K562 (cell line): ENCODE measurements at regions not wholly inside any gene's neighbourhood (a gene's known extent, or its start where the extent isn't known, plus 50 kb on each side); places are given as distances from the start of the nearest gene placed in this dataset.

Experiments
- ATAC-seq: fragments of 200-7000 bp; cut with Tn5 transposase; 3 replicates; pipeline ENCODE4 v1.9.1; 2020; ENCODE audit warnings: moderate library complexity
- BruUV-seq: library from RNA; stranded (reverse); fragments of 400-500 nt; replicated peaks from 2 replicates; lab custom pipeline; 2021; lab: Mats Ljungman, UMichigan
- CTCF ChIA-PET: fragments of 300-600 bp; formaldehyde crosslinking; extraction: SDS; loops from one replicate; lab custom pipeline; 2021; ENCODE audit warnings: low intra/inter-chr PET ratio; lab: Yijun Ruan, JAX
- POLR2A ChIA-PET: fragments of 300-600, 350-650 bp; sonication (Branson Sonifier 250); formaldehyde crosslinking; extraction: SDS; loops from one replicate; lab custom pipeline; 2021; ENCODE audit warnings: antibody characterized with exemption, inconsistent platforms; lab: Yijun Ruan, JAX
- DNase-seq, 4 experiments: peaks; one replicate each; pipeline versions ENCODE4 v3.0.0 to v3.0.0-alpha.2; 2011 to 2018; ENCODE audit warnings: low spot score in 3 of 4, mixed read lengths in 3 of 4; ENCODE audit errors: extremely low read depth in 1 of 4
- FAIRE-seq: peaks from 2 replicates; lab custom pipeline; 2011; peaks lifted over from hg19 to GRCh38; lab: Jason Lieb, UNC
- H2AFZ ChIP-seq: 2 replicates; pipeline ENCODE4 v1.6.0; 2011; ENCODE audit warnings: low read depth, low read length, control low read depth, inconsistent platforms
- H3K27ac ChIP-seq: fragments of 200-600 bp; 3 replicates; pipeline ENCODE4 v1.8.0; 2011; ENCODE audit warnings: low read depth, mild to moderate bottlenecking, control low read depth, inconsistent platforms, low read length, moderate library complexity, mixed read lengths; ENCODE audit errors: extremely low read depth
- H3K27me3 ChIP-seq, 2 experiments: fragments of 300-600 bp in 1 of 2; 2 replicates in 1 of 2; 3 replicates in 1 of 2; pipeline versions ENCODE4 v1.6.0 to v1.8.0; 2011; ENCODE audit warnings: inconsistent platforms in 2 of 2, low read length in 2 of 2, mild to moderate bottlenecking in 1 of 2, mixed read lengths in 1 of 2, moderate library complexity in 1 of 2; ENCODE audit not compliant: control insufficient read depth in 2 of 2, insufficient read depth in 2 of 2
- H3K36me3 ChIP-seq: fragments of 300-600 bp; 3 replicates; pipeline ENCODE4 v1.8.0; 2011; ENCODE audit warnings: mild to moderate bottlenecking, low read length, inconsistent platforms; ENCODE audit not compliant: control insufficient read depth, insufficient read depth
- H3K4me1 ChIP-seq, 2 experiments: fragments of 200-600 bp in 1 of 2; replicated peaks in 1 of 2; 2 replicates in 1 of 2; 3 replicates in 1 of 2; pipeline versions ENCODE4 v1.5.1 to v1.8.0; 2011; ENCODE audit warnings: inconsistent platforms in 2 of 2, low read length in 2 of 2, mild to moderate bottlenecking in 1 of 2, mixed read lengths in 1 of 2, moderate library complexity in 1 of 2; ENCODE audit not compliant: control insufficient read depth in 2 of 2, insufficient read depth in 2 of 2
- H3K4me2 ChIP-seq: 2 replicates; pipeline ENCODE4 v1.6.1; 2011; ENCODE audit warnings: low read length, control low read depth, inconsistent platforms, mixed read lengths; ENCODE audit not compliant: insufficient read depth
- H3K4me3 ChIP-seq: fragments of 200-600 bp; sonication (generic), shearing (Covaris generic); 2 replicates; pipeline ENCODE4 v1.5.1; 2016; ENCODE audit warnings: control low read depth, inconsistent platforms
- H3K79me2 ChIP-seq: fragments of 200-600 bp; 3 replicates; pipeline ENCODE4 v1.8.0; 2011; ENCODE audit warnings: low read length, inconsistent platforms; ENCODE audit not compliant: control insufficient read depth, insufficient read depth
- H3K9ac ChIP-seq, 2 experiments: 2 replicates each; pipeline versions ENCODE4 v1.6.0 to v1.6.1; 2011; ENCODE audit warnings: low read depth in 2 of 2, low read length in 2 of 2, control low read depth in 1 of 2, inconsistent platforms in 1 of 2, mild to moderate bottlenecking in 1 of 2, mixed read lengths in 1 of 2; ENCODE audit not compliant: insufficient read depth in 1 of 2
- H3K9me1 ChIP-seq: one replicate; pipeline ENCODE4 v1.6.0; 2011; ENCODE audit warnings: inconsistent platforms, mild to moderate bottlenecking, low read length, moderate library complexity; ENCODE audit not compliant: control insufficient read depth, insufficient read depth
- H3K9me3 ChIP-seq: replicated peaks from 2 replicates; pipeline ENCODE4 v1.5.1; 2011; ENCODE audit warnings: low read depth, low read length, inconsistent platforms; ENCODE audit not compliant: control insufficient read depth, insufficient read depth
- H4K20me1 ChIP-seq: replicated peaks from 2 replicates; pipeline ENCODE4 v1.6.1; 2011; ENCODE audit warnings: low read length, inconsistent platforms, mixed read lengths; ENCODE audit not compliant: control insufficient read depth, insufficient read depth
- EHMT2 ChIP-seq: fragments of 450-650 bp; IDR thresholded peaks from 2 replicates; pipeline ENCODE4 v1.6.1; 2018; ENCODE audit warnings: antibody characterized with exemption
- STAG1 ChIP-seq: sonication (generic); formaldehyde crosslinking; IDR thresholded peaks from 2 replicates; pipeline ENCODE4 v1.5.0; 2020; ENCODE audit warnings: missing genetic modification reagents, borderline replicate concordance
- STAT5B ChIP-seq: fragments of 250-450 bp; sonication (Bioruptor Pico); IDR thresholded peaks from 2 replicates; pipeline ENCODE4 v1.8.0; 2021; ENCODE audit warnings: mild to moderate bottlenecking, inconsistent platforms
- SUPT5H ChIP-seq: fragments of 450-650 bp; IDR thresholded peaks from 2 replicates; pipeline ENCODE4 v1.6.1; 2016
- THRAP3 ChIP-seq: fragments of 450-650 bp; IDR thresholded peaks from 2 replicates; pipeline ENCODE4 v1.6.1; 2016; ENCODE audit warnings: mild to moderate bottlenecking, inconsistent platforms, borderline replicate concordance
- ZNF431 ChIP-seq: sonication (generic); formaldehyde crosslinking; IDR thresholded peaks from 2 replicates; pipeline ENCODE4 v1.8.0; 2022; ENCODE audit warnings: mild to moderate bottlenecking, missing genetic modification reagents
- ZNF699 ChIP-seq: fragments of 250-450 bp; sonication (Bioruptor Pico); IDR thresholded peaks from 2 replicates; pipeline ENCODE4 v1.8.0; 2021; ENCODE audit warnings: mild to moderate bottlenecking, moderate library complexity; ENCODE audit not compliant: insufficient replicate concordance
- WGBS: fragments of 100-300 bp; shearing (Covaris generic); methylation state at CpG from one replicate; pipeline ENCODE4 v1.1.6; 2016; ENCODE audit warnings: low coverage, mixed read lengths; ENCODE audit not compliant: insufficient coverage; ENCODE audit errors: missing lambda C conversion rate; 5-methylcytosine and 5-hydroxymethylcytosine counted together
- in situ Hi-C: fragments of 300-500 bp; cut with MboI; formaldehyde crosslinking; loops from 4 replicates; pipeline ENCODE4 v1.15.0; 2018; ENCODE audit warnings: inconsistent platforms, mixed read lengths
- intact Hi-C: fragments of 100-400 bp; cut with micrococcal nuclease; formaldehyde crosslinking; loops from 2 replicates; pipeline ENCODE4 v1.14.2; 2022
- TF ChIP-seq, protein P1 (sequence below): fragments of 450-650 bp; IDR thresholded peaks from 2 replicates; pipeline ENCODE4 v1.6.1; 2016; ENCODE audit warnings: borderline replicate concordance
- TF ChIP-seq, protein P2 (sequence below): fragments of 450-650 bp; IDR thresholded peaks from 2 replicates; pipeline ENCODE4 v1.6.1; 2018; ENCODE audit warnings: mild to moderate bottlenecking, low read depth; ENCODE audit not compliant: partially characterized antibody
- TF ChIP-seq, protein P3 (sequence below), 2 experiments: fragments of 450-650 bp; formaldehyde crosslinking in 1 of 2; IDR thresholded peaks; 2 replicates each; pipeline versions ENCODE4 v1.4.0 to v1.6.1; 2014 to 2020; ENCODE audit warnings: mild to moderate bottlenecking in 2 of 2, borderline replicate concordance in 1 of 2, low read depth in 1 of 2

DNA sequence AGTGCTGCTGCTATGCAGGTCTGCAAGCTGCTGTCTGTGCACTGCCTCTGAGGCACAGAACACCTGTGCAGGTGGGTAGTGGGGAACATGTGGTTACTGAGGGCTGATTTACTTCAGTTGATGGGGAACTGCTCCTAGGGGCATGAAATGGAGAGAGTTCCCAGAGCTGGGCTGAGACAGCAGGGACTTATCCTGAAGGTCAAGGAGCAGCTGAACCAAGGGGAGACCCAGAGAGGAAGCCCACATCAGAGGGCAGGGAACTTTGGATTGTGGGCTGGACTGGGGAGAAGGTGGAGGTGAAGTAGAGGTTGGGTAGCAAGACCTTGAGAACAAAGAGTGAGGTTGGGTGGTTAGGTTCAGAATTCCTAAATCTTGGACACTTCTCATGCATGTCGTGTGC lies 311.9 kb downstream of the AACS start (continued):
- TF ChIP-seq, protein P1, sequence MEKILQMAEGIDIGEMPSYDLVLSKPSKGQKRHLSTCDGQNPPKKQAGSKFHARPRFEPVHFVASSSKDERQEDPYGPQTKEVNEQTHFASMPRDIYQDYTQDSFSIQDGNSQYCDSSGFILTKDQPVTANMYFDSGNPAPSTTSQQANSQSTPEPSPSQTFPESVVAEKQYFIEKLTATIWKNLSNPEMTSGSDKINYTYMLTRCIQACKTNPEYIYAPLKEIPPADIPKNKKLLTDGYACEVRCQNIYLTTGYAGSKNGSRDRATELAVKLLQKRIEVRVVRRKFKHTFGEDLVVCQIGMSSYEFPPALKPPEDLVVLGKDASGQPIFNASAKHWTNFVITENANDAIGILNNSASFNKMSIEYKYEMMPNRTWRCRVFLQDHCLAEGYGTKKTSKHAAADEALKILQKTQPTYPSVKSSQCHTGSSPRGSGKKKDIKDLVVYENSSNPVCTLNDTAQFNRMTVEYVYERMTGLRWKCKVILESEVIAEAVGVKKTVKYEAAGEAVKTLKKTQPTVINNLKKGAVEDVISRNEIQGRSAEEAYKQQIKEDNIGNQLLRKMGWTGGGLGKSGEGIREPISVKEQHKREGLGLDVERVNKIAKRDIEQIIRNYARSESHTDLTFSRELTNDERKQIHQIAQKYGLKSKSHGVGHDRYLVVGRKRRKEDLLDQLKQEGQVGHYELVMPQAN, result no peak
- TF ChIP-seq, protein P2, sequence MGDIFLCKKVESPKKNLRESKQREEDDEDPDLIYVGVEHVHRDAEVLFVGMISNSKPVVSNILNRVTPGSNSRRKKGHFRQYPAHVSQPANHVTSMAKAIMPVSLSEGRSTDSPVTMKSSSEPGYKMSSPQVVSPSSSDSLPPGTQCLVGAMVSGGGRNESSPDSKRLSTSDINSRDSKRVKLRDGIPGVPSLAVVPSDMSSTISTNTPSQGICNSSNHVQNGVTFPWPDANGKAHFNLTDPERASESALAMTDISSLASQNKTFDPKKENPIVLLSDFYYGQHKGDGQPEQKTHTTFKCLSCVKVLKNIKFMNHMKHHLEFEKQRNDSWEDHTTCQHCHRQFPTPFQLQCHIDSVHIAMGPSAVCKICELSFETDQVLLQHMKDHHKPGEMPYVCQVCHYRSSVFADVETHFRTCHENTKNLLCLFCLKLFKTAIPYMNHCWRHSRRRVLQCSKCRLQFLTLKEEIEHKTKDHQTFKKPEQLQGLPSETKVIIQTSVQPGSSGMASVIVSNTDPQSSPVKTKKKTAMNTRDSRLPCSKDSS, result no peak
- TF ChIP-seq ZNF431 (CRISPR knock-in tag) (no peak), THRAP3 (no peak), SUPT5H (no peak)

DNA sequence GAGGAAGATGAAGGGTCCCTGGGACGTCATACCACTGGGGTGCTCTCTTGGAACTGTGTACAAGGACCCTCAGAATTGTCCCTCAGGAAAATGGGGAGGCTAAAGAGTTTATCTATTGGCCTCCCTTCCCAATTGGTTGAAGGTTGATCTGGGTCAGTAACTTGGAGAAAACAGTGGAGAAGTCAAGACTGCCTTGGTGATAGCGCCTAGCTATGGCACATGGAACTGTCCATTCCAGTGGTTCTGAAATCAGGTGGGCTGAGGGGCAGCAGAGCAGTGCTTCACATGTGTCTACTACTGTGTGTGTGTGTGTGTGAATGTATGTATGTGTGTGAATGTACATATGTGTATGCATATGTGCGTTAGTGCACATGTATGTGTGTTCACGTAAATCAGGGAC lies 316.1 kb downstream of the AACS start:
- Histone ChIP-seq H2AFZ (no peak overlapping the region), H3K4me1 (no peaks in the 10 kb centered on the region), H3K4me3 (no peak overlapping the region), H3K9ac (no peak overlapping the region), H3K36me3 (no peaks in the 10 kb centered on the region), H3K9me3 (no peaks in the 10 kb centered on the region), H3K9me1 (no peaks in the 10 kb centered on the region), H3K4me2 (no peak overlapping the region), H4K20me1 (no peaks in the 10 kb centered on the region), H3K27ac (no peak overlapping the region), H3K79me2 (no peaks in the 10 kb centered on the region), H3K27me3 (no peaks in the 10 kb centered on the region)
- FAIRE-seq, result no peak
- no TSS peak for BruUV-seq
- ChIA-PET POLR2A (no interaction called here), CTCF (no interaction called here)
- intact Hi-C loops, result no loop called here
- 0% methylated on average over 4 of the region's 4 CpGs for WGBS
- no peak for ATAC-seq
- no peak for DNase-seq
- in situ Hi-C loops, result no loop called here
- no peak for TF ChIP-seq ZNF699 (CRISPR knock-in tag)
- no peak for TF ChIP-seq STAT5B (CRISPR knock-in tag)
- peak; percentile 91 for TF ChIP-seq EHMT2
- TF ChIP-seq, protein P3, sequence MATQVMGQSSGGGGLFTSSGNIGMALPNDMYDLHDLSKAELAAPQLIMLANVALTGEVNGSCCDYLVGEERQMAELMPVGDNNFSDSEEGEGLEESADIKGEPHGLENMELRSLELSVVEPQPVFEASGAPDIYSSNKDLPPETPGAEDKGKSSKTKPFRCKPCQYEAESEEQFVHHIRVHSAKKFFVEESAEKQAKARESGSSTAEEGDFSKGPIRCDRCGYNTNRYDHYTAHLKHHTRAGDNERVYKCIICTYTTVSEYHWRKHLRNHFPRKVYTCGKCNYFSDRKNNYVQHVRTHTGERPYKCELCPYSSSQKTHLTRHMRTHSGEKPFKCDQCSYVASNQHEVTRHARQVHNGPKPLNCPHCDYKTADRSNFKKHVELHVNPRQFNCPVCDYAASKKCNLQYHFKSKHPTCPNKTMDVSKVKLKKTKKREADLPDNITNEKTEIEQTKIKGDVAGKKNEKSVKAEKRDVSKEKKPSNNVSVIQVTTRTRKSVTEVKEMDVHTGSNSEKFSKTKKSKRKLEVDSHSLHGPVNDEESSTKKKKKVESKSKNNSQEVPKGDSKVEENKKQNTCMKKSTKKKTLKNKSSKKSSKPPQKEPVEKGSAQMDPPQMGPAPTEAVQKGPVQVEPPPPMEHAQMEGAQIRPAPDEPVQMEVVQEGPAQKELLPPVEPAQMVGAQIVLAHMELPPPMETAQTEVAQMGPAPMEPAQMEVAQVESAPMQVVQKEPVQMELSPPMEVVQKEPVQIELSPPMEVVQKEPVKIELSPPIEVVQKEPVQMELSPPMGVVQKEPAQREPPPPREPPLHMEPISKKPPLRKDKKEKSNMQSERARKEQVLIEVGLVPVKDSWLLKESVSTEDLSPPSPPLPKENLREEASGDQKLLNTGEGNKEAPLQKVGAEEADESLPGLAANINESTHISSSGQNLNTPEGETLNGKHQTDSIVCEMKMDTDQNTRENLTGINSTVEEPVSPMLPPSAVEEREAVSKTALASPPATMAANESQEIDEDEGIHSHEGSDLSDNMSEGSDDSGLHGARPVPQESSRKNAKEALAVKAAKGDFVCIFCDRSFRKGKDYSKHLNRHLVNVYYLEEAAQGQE (IDR thresholded peaks at IDR 0.05; ENCODE audit: borderline replicate concordance), result peak; percentile 90
- TF ChIP-seq, protein P3 (CRISPR knock-in tag; IDR thresholded peaks at IDR 0.05; ENCODE audit: low read depth), result no peak; the same call in 1 of the 2 replicates
- TF ChIP-seq STAG1, result no peak
